ENCODE measurements at regions not wholly inside any gene's neighbourhood (a gene's known extent, or its start where the extent isn't known, plus 50 kb on each side); places are given as distances from the start of the nearest gene placed in this dataset.
A peak's percentile ranks its signal among the peaks of the same experiment; 100 is the strongest.
"Not testable (repeated sequence)": the region's sequence is repeated elsewhere in the genome, so short reads cannot be mapped to it uniquely, and the experiment has no call there.

DNA sequence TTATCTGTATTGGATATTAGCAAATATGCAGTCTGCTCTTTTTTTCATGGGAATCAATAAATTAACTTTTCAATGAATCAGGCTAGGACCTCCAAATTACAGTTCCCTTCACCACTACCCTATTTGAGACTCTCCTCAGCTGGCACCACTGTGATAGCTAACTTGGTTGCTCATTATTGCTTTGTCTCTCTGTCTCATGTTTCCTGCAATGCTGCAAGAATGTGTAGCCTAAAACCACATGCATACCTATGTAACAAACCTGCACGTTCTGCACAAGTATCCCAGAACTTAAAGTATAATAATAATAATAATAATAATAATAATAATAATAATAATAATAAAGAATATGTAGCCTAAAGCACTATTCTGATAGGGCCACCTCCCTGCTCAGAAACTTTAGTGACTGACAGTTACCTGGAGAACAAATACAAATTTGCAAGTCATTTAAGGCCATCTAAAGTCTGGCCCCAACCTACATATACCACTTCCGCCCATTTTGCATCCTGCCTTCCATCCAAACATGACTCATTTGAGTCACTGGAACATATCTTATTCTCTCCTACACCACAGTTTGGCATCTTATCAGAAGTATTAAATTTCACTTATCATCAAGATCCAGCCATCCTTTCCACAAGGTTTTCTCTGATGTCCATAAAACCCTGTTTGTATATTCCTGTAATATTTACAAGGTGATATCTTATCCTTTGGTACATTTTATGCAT is 215.1 kb downstream of the LRRK2 start:
- H3K9me3 ChIP-seq (ENCODE audit: low read depth) = no peaks in the 10 kb centered on the region
- H3K4me3 ChIP-seq = no peak overlapping the region
- WGBS (ENCODE audit: low lambda C conversion rate, missing lambda C conversion rate) = 62% methylated on average over 2 of the region's 2 CpGs
- H3K36me3 ChIP-seq (replicated peaks; ENCODE audit: insufficient read depth, low read depth) = no peaks in the 10 kb centered on the region
- no peaks in the 10 kb centered on the region for H3K4me1 ChIP-seq (ENCODE audit: insufficient read depth)
- H4K20me1 ChIP-seq (ENCODE audit: insufficient read depth, poor library complexity, severe bottlenecking) = no peaks in the 10 kb centered on the region
- H3K79me2 ChIP-seq = no peaks in the 10 kb centered on the region
- H3K27ac ChIP-seq = no peak overlapping the region
- DNase-seq (ENCODE audit: low spot score) = no peak
- no peaks in the 10 kb centered on the region for H3K9me2 ChIP-seq (replicated peaks; ENCODE audit: insufficient read depth)
- H2AFZ ChIP-seq = no peak overlapping the region
- H3K4me2 ChIP-seq = no peak overlapping the region
- H3K27me3 ChIP-seq = no peaks in the 10 kb centered on the region
- TF ChIP-seq EZH2phosphoT487 (IDR thresholded peaks at IDR 0.05; ENCODE audit: low read depth, severe bottlenecking, unreplicated experiment) (no peak), EZH2 (IDR thresholded peaks at IDR 0.05; ENCODE audit: borderline replicate concordance) (no peak)
- TF ChIP-seq, protein P1, sequence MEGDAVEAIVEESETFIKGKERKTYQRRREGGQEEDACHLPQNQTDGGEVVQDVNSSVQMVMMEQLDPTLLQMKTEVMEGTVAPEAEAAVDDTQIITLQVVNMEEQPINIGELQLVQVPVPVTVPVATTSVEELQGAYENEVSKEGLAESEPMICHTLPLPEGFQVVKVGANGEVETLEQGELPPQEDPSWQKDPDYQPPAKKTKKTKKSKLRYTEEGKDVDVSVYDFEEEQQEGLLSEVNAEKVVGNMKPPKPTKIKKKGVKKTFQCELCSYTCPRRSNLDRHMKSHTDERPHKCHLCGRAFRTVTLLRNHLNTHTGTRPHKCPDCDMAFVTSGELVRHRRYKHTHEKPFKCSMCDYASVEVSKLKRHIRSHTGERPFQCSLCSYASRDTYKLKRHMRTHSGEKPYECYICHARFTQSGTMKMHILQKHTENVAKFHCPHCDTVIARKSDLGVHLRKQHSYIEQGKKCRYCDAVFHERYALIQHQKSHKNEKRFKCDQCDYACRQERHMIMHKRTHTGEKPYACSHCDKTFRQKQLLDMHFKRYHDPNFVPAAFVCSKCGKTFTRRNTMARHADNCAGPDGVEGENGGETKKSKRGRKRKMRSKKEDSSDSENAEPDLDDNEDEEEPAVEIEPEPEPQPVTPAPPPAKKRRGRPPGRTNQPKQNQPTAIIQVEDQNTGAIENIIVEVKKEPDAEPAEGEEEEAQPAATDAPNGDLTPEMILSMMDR (IDR thresholded peaks at IDR 0.05; ENCODE audit: poor library complexity) = no peak

DNA sequence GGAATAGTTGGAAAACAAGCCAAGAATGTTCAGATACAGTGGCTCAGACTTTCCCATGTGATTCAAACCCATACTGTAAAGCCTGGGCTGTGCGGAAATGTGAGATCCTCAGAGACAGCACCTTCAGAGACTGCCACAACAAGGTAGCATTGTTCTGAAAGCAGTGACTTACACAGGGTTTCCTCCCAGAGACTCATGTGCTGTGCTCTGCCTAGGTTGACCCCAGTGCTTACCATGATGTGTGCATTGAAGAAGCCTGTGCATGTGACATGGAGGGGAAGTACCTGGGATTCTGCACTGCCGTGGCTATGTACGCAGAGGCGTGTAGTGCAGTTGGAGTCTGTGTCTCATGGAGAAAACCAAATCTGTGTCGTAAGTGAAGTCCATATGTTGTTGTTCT is 219.4 kb downstream of the LRRK2 start:
- H3K79me2 ChIP-seq = no peaks in the 10 kb centered on the region
- no peaks in the 10 kb centered on the region for H3K9me2 ChIP-seq (replicated peaks; ENCODE audit: insufficient read depth)
- H2AFZ ChIP-seq = no peak overlapping the region
- TF ChIP-seq EZH2 (IDR thresholded peaks at IDR 0.05; ENCODE audit: borderline replicate concordance) (no peak), EZH2phosphoT487 (IDR thresholded peaks at IDR 0.05; ENCODE audit: low read depth, severe bottlenecking, unreplicated experiment) (no peak)
- TF ChIP-seq, protein P1 (IDR thresholded peaks at IDR 0.05; ENCODE audit: poor library complexity) = no peak
- no peak overlapping the region for H3K27ac ChIP-seq
- H3K36me3 ChIP-seq (replicated peaks; ENCODE audit: insufficient read depth, low read depth) = no peaks in the 10 kb centered on the region
- no peaks in the 10 kb centered on the region for H3K9me3 ChIP-seq (ENCODE audit: low read depth)
- no peak overlapping the region for H3K4me2 ChIP-seq
- no peak overlapping the region for H3K4me3 ChIP-seq
- DNase-seq (ENCODE audit: low spot score) = no peak
- H3K27me3 ChIP-seq = no peaks in the 10 kb centered on the region
- H4K20me1 ChIP-seq (ENCODE audit: insufficient read depth, poor library complexity, severe bottlenecking) = no peaks in the 10 kb centered on the region
- WGBS (ENCODE audit: low lambda C conversion rate, missing lambda C conversion rate) = 84% methylated on average over 5 of the region's 5 CpGs
- H3K4me1 ChIP-seq (ENCODE audit: insufficient read depth) = no peaks in the 10 kb centered on the region

DNA sequence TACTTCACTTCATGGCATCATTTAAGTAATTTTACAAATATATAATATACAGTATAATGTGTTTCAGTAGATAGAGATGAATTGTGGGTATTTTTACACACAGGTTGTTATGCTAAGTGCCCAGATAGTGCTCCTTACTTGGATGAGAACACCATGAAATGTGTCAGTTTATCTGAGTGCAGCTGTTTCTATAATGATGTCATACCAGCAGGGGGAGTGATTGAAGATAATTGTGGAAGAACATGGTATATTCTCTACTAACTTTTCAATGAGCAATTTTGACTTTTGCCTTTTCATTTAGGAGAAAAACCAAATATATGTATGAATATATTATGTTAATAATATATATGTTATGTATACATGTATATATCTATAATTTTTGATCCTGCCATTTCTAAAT is 221.6 kb downstream of the LRRK2 start:
- no peaks in the 10 kb centered on the region for H3K36me3 ChIP-seq (replicated peaks; ENCODE audit: insufficient read depth, low read depth)
- no peaks in the 10 kb centered on the region for H3K9me2 ChIP-seq (replicated peaks; ENCODE audit: insufficient read depth)
- no peak overlapping the region for H2AFZ ChIP-seq
- TF ChIP-seq, protein P1 (IDR thresholded peaks at IDR 0.05; ENCODE audit: poor library complexity) = peak; percentile 37
- no peak for TF ChIP-seq EZH2phosphoT487 (IDR thresholded peaks at IDR 0.05; ENCODE audit: low read depth, severe bottlenecking, unreplicated experiment)
- no peaks in the 10 kb centered on the region for H4K20me1 ChIP-seq (ENCODE audit: insufficient read depth, poor library complexity, severe bottlenecking)
- H3K27me3 ChIP-seq = no peaks in the 10 kb centered on the region
- no peak overlapping the region for H3K4me3 ChIP-seq
- no peaks in the 10 kb centered on the region for H3K4me1 ChIP-seq (ENCODE audit: insufficient read depth)
- no peak overlapping the region for H3K27ac ChIP-seq
- H3K9me3 ChIP-seq (ENCODE audit: low read depth) = no peaks in the 10 kb centered on the region
- no peak overlapping the region for H3K4me2 ChIP-seq
- no peaks in the 10 kb centered on the region for H3K79me2 ChIP-seq
- peak; percentile 31 for DNase-seq (ENCODE audit: low spot score)

DNA sequence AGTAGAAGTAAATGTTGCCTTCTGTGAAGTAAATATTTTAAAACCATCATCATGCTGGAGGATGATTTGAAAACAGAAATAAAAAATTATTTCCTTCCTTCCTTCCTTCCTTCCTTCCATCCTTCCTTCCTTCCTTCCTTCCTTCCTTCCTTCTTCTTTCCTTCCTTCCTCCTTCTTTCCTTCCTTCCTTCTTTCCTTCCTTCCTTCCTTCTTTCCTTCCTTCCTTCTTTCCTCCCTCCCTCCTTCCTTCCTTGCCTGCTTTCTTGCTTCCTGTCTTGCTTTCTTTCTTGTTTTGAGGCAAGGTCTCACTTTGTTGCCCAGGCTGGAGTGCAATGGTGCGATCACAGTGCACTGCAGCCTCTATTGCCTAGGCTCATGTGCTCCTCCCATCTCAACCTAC is 223.7 kb downstream of the LRRK2 start:
- not testable (repeated sequence) for H3K4me2 ChIP-seq

More for the DNA sequence above, 223.7 kb downstream of the LRRK2 start:
- DNase-seq (ENCODE audit: low spot score); H3K9me2 ChIP-seq (replicated peaks; ENCODE audit: insufficient read depth); H2AFZ ChIP-seq; H3K9me3 ChIP-seq (ENCODE audit: low read depth); H3K27ac ChIP-seq; H3K4me1 ChIP-seq (ENCODE audit: insufficient read depth); H3K4me3 ChIP-seq; H3K27me3 ChIP-seq; H3K36me3 ChIP-seq (replicated peaks; ENCODE audit: insufficient read depth, low read depth); H4K20me1 ChIP-seq (ENCODE audit: insufficient read depth, poor library complexity, severe bottlenecking); H3K79me2 ChIP-seq: not testable (repeated sequence)
- WGBS (ENCODE audit: low lambda C conversion rate, missing lambda C conversion rate) = 95% methylated on average over 1 of the region's 1 CpG
